ENCODE measurements at regions not wholly inside any gene's neighbourhood (a gene's known extent, or its start where the extent isn't known, plus 50 kb on each side); places are given as distances from the start of the nearest gene placed in this dataset.

GRCh38 chr3:72465853-72466252 lies 382.4 kb downstream of the SHQ1 start:
- no peak for TF ChIP-seq CTCF (IDR thresholded peaks at IDR 0.05 in 4 of 5, conservative IDR thresholded peaks at IDR 0.05 in 1 of 5)
- TF ChIP-seq POLR2A (IDR thresholded peaks at IDR 0.05) = no peak

All from gastrocnemius medialis (tissue), 4 donors.